IPS-20b (cell line): ENCODE measurements at regions not wholly inside any gene's neighbourhood (a gene's known extent, or its start where the extent isn't known, plus 50 kb on each side); places are given as distances from the start of the nearest gene placed in this dataset.
"Not testable (repeated sequence)": the region's sequence is repeated elsewhere in the genome, so short reads cannot be mapped to it uniquely, and the experiment has no call there.

Experiments used
- H3K27ac ChIP-seq: one replicate; pipeline ENCODE4 v1.5.1; 2013; ENCODE audit warnings: low read length
- H3K27me3 ChIP-seq: 2 replicates; pipeline ENCODE4 v1.6.1; 2013; ENCODE audit warnings: mild to moderate bottlenecking, low read length, inconsistent platforms; ENCODE audit not compliant: insufficient read depth
- H3K36me3 ChIP-seq: 2 replicates; pipeline ENCODE4 v1.6.1; 2013; ENCODE audit warnings: low read depth, mild to moderate bottlenecking, inconsistent platforms, low read length, moderate library complexity; ENCODE audit not compliant: insufficient read depth
- H3K4me1 ChIP-seq: 2 replicates; pipeline ENCODE4 v1.6.1; 2013; ENCODE audit warnings: mild to moderate bottlenecking, control low read depth, inconsistent platforms, low read length, moderate library complexity; ENCODE audit not compliant: insufficient read depth
- H3K4me3 ChIP-seq: 2 replicates; pipeline ENCODE4 v1.5.1; 2013; ENCODE audit warnings: mild to moderate bottlenecking, low read length, inconsistent platforms
- H3K9ac ChIP-seq: 2 replicates; pipeline ENCODE4 v1.6.1; 2013; ENCODE audit warnings: low read depth, mild to moderate bottlenecking, inconsistent platforms, low read length, moderate library complexity
- H3K9me3 ChIP-seq: 2 replicates; pipeline ENCODE4 v1.6.1; 2013; ENCODE audit warnings: mild to moderate bottlenecking, low read depth, low read length, inconsistent platforms; ENCODE audit not compliant: insufficient read depth

- peaks cover 10% of the 10 kb centered on the region; the same call in 1 of the 2 replicates for H3K9me3 ChIP-seq
- not testable (repeated sequence) for H3K27ac ChIP-seq, H3K4me1 ChIP-seq, H3K9ac ChIP-seq, H3K4me3 ChIP-seq, H3K27me3 ChIP-seq, H3K36me3 ChIP-seq
Observed at GRCh38 chr18:14997899-14998298, 249.9 kb downstream of the ANKRD30B start.

- not testable (repeated sequence) for H3K4me3 ChIP-seq, H3K9ac ChIP-seq, H3K4me1 ChIP-seq, H3K36me3 ChIP-seq, H3K27me3 ChIP-seq, H3K27ac ChIP-seq
- H3K9me3 ChIP-seq: peaks cover 10% of the 10 kb centered on the region; the same call in 1 of the 2 replicates
Observed at GRCh38 chr18:14998360-14999042, 250.5 kb downstream of the ANKRD30B start.

GRCh38 chr18:14999085-14999975, 251.4 kb downstream of the ANKRD30B start:
- no peaks in the 10 kb centered on the region for H3K27me3 ChIP-seq
- no peaks in the 10 kb centered on the region for H3K36me3 ChIP-seq
- peaks cover 10% of the 10 kb centered on the region; the same call in 1 of the 2 replicates for H3K9me3 ChIP-seq
- H3K4me1 ChIP-seq: no peaks in the 10 kb centered on the region
- no peak overlapping the region for H3K9ac ChIP-seq
- H3K27ac ChIP-seq: no peak overlapping the region
- H3K4me3 ChIP-seq: no peak overlapping the region; the same call in 1 of the 2 replicates

- H3K9me3 ChIP-seq: peaks cover 15% of the 10 kb centered on the region; the same call in 1 of the 2 replicates
- not testable (repeated sequence) for H3K9ac ChIP-seq, H3K36me3 ChIP-seq, H3K27ac ChIP-seq, H3K27me3 ChIP-seq, H3K4me3 ChIP-seq, H3K4me1 ChIP-seq
Observed at GRCh38 chr18:15000119-15001037, 252.4 kb downstream of the ANKRD30B start.

GRCh38 chr18:15001038-15001794, 253.2 kb downstream of the ANKRD30B start:
- peaks cover 19% of the 10 kb centered on the region; the same call in 1 of the 2 replicates for H3K9me3 ChIP-seq
- not testable (repeated sequence) for H3K27ac ChIP-seq, H3K27me3 ChIP-seq, H3K9ac ChIP-seq, H3K4me3 ChIP-seq, H3K36me3 ChIP-seq, H3K4me1 ChIP-seq

- not testable (repeated sequence) for H3K36me3 ChIP-seq, H3K4me3 ChIP-seq, H3K27me3 ChIP-seq, H3K27ac ChIP-seq, H3K9ac ChIP-seq, H3K4me1 ChIP-seq
- H3K9me3 ChIP-seq: peaks cover 25% of the 10 kb centered on the region
Observed at GRCh38 chr18:15001795-15002107, 253.8 kb downstream of the ANKRD30B start.

- not testable (repeated sequence) for H3K4me1 ChIP-seq, H3K27ac ChIP-seq, H3K27me3 ChIP-seq, H3K36me3 ChIP-seq, H3K4me3 ChIP-seq, H3K9ac ChIP-seq
- H3K9me3 ChIP-seq: peaks cover 31% of the 10 kb centered on the region
Observed at GRCh38 chr18:15002765-15003164, 254.8 kb downstream of the ANKRD30B start.

- peaks cover 31% of the 10 kb centered on the region for H3K9me3 ChIP-seq
- H3K4me1 ChIP-seq, H3K36me3 ChIP-seq, H3K27me3 ChIP-seq, H3K27ac ChIP-seq, H3K4me3 ChIP-seq, H3K9ac ChIP-seq: not testable (repeated sequence)
Observed at GRCh38 chr18:15003231-15003630, 255.3 kb downstream of the ANKRD30B start.

- not testable (repeated sequence) for H3K4me1 ChIP-seq, H3K9ac ChIP-seq, H3K4me3 ChIP-seq, H3K27ac ChIP-seq, H3K27me3 ChIP-seq, H3K36me3 ChIP-seq
- peaks cover 31% of the 10 kb centered on the region for H3K9me3 ChIP-seq
Observed at GRCh38 chr18:15003636-15004269, 255.8 kb downstream of the ANKRD30B start.

GRCh38 chr18:15004270-15004973, 256.4 kb downstream of the ANKRD30B start:
- H3K9me3 ChIP-seq: peaks cover 31% of the 10 kb centered on the region
- H3K9ac ChIP-seq, H3K4me1 ChIP-seq, H3K4me3 ChIP-seq, H3K36me3 ChIP-seq, H3K27me3 ChIP-seq, H3K27ac ChIP-seq: not testable (repeated sequence)
